SW 1271 (cell line): ENCODE measurements at regions not wholly inside any gene's neighbourhood (a gene's known extent, or its start where the extent isn't known, plus 50 kb on each side); places are given as distances from the start of the nearest gene placed in this dataset.
"Not testable (repeated sequence)": the region's sequence is repeated elsewhere in the genome, so short reads cannot be mapped to it uniquely, and the experiment has no call there.

Experiments
- DNase-seq, 2 experiments: peaks; one replicate each; lab custom pipeline; 2025; lab: John Stamatoyannopoulos, UW

DNA sequence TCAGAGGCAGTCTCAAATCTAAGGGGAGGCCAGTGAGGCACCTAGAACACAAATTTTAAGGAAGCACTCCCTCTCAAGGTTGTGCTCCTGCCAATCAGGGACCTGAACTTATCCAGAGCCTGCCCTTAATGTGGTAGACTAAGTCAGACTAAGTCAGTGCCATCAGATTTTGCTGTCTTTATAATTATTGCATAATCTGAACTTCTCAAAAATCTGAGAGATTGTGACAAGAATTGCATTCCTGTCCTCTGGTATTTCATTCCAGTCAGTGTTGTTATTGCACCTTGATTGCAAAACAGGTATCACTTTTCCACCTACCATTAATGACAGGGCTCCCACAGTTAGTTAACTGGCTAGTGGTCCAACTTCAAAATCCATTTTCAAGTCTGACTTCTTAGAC, 197.1 kb upstream of the HCN1 start:
- no peak for DNase-seq

- DNase-seq = not testable (repeated sequence)
Observed at GRCh38 chr5:45890441-45891080, 194.4 kb upstream of the HCN1 start.

- no peak for DNase-seq
Observed at GRCh38 chr5:45862763-45863162, 166.6 kb upstream of the HCN1 start.

DNA sequence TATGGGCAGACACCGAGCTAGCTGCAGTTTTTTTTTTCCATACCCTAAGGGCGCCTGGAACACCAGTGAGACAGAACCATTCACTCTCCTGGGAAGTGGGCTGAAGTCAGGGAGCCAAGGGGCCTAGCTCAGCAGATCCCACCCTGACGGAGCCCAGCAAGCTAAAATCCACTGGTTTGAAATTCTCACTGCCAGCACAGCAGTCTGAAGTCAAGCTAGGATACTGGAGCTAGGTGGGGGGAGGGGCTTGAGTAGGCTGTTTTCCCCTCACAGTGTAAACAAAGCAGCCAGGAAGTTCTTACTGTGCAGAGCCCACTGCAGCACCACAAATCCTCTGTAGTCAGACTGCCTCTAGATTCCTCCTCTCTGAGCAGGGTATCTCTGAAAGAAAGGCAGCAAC, 151.7 kb upstream of the HCN1 start:
- no peak for DNase-seq

- DNase-seq = no peak
Observed at GRCh38 chr5:45826055-45826454, 129.9 kb upstream of the HCN1 start.

- no peak for DNase-seq
Observed at GRCh38 chr5:45800331-45800730, 104.2 kb upstream of the HCN1 start.

GRCh38 chr5:45799388-45799787, 103.2 kb upstream of the HCN1 start:
- no peak for DNase-seq

- no peak for DNase-seq
Observed at GRCh38 chr5:45796959-45797553, 100.9 kb upstream of the HCN1 start.

DNA sequence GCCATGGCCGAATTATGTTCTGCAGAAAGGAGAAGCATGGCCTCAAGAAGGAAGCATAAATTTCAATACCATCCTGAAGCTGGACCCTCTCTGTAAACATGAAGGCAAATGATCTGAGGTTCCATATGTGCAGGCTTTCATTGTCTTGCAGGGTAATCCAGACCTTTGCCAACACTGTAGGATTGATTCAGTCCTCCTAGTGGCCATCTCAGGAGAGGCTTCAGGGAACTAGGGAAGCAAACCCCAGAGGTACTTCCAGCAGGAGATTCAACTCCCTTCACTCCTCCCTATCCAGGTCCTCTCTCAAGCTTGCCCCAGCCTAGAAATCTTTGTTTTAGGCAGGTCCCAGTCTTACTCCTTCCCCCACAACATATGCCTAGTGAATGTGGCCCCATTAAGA, 99.3 kb upstream of the HCN1 start:
- no peak for DNase-seq

DNA sequence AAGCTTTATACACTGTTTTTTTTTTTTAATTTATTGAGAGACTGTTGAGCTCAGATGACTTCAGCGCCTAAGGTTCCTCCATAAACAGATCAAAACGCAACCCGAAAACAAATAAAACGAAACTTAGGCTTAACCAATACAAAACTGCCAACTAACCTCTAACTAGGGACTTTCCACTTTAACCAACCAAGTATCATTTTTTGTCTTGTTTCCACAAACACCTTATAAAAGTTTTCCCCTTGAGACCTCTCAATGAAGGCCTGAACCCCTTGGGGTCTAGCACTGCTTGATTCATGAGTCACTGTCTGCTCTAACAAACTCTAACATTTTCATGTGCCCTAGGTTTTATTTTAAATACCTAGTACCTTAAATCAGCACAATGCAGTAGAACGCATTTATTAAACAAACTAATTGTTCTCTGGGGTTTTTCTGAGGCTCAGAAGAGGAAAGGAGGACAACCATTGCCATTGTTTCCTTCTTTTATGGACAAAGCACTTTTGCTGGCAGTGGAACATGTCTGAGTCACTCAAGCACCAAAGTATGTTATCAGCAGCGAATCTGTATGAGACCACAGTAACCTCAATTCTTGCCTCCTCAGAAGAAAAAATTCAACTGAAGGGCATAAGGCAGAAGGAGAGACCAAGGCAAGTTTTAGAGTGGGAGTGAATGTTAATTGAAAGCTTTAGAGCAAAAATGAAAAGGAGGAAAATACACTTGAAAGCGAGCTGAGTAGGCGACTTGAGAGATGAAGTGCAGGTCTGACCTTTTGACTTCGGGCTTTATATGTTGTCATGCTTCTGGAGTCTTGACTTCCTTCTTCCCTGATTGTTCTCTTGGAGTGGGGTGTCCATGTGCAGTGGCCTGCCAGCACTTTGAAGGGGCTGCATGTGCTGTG, 97.7 kb upstream of the HCN1 start:
- no peak for DNase-seq

DNA sequence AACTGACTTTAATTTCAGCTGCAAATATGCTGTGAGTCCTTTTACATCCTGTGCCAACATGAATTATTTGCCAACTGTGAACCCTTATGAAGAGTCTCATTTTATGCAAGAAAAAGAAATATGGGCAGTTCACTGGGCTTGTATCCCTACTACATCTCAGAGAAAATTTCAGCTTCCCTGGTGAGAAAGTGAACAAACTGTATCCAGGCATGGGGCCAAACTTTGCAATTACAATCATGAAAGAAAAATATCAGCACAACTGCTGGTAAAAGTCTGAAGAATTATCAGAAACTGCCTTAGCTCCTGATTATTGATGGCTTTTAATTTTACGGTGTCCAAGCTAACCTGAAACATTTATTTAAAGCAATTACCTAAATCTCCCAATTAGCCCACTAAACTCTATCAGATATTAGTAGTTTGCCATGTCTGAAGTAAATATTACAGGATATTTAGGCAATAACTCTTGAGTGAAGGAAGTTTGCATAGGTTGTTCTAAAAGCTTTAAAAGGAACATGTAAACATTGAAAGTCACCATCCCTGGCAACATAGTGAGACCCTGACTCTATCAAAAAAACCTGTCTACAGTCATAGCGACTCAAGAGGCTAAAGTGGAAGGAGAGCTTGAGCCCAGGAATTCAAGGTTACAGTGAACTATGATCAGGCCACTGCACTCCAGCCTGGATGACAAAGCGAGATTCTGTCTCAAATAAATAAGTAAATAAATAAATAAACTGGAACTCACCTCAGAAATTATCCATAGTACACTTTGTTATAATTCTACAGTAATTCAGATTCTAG, 83.9 kb upstream of the HCN1 start:
- DNase-seq = no peak

DNA sequence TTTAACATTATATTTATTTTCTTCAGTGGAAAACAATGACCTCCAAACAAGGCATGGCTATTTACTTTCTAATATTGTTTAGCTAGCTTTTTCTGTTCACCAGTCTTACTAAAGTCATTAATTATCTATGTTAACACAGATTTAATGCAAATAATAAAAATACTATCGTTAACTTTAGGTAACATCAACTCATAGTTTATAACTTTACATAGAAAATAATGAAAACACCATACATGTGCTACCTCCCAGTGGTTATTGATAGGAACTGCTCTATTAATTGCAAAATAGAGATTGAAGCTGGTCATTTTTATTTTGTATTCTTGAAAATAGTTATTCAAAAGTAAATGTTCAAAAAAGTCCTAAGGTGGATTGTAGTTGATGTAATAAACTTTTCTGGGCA, 78.3 kb upstream of the HCN1 start:
- DNase-seq = peak in 1 of 2 experiments; percentile 43

DNA sequence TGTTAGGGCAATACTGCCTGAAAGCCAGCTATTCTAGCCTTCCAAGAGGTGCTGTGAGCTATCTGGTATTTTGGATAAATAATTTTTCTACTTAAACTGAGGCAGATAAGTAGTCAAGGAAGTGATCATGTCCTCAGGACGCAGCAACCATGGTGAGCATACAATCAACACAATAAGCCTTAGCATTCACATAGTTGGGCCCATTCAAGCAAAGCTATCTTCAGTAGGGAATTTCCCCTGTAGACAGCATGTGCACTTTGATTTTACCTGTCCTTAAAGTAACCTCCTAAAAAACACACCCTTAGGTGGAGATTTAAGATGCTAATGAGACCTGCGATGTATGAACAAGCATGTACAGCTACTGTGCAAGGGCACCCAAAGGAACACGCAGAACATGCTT, 76.2 kb upstream of the HCN1 start:
- DNase-seq = no peak

- DNase-seq = no peak
Observed at GRCh38 chr5:45765561-45765960, 69.4 kb upstream of the HCN1 start.

DNA sequence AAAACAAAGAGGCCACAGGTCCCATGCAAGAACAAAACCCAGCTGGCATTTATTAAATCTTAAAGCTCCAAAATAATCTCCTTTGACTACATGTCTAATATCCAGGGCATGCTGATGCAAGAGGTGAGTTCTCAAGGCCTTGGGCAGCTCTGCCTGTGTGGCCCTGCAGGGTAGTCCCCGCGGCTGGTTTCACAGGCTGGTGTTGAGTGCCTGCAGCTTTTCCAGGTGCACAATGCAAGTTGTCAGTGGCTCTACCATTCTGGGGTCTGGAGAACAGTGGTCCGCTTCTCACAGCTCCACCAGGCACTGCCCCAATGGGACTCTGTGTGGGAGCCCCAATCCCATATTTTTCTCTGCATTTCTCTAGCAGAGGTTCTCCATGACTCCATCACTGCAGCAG, 54.4 kb upstream of the HCN1 start:
- DNase-seq = no peak

GRCh38 chr5:45748511-45748910, 52.3 kb upstream of the HCN1 start:
- not testable (repeated sequence) for DNase-seq
